ENCODE measurements at regions not wholly inside any gene's neighbourhood (a gene's known extent, or its start where the extent isn't known, plus 50 kb on each side); places are given as distances from the start of the nearest gene placed in this dataset.

DNA sequence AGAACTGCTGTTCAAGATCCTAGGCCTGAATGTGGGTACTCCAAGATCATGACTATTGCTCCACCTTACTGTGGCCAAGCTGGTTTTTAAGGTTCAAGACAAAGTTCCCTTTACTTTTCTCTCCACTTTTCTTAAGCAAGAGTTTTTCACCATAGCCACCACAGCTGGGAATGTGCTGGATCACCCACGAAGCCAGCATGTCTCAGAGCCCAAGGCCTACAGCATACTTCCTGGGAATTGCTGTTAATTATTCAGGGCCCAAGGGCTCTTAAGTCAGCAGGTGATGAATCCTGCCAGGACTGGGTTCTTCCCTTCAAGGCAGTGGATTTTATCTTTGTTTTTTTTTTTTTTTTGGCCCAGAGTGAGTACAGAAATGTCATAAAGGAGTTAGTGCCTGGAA, 149.4 kb upstream of the TUSC1 start:
- TF ChIP-seq SIN3A (IDR thresholded peaks at IDR 0.05; ENCODE audit: borderline replicate concordance, insufficient read depth, low read depth, low read length) = no peak
- TF ChIP-seq, protein P1, sequence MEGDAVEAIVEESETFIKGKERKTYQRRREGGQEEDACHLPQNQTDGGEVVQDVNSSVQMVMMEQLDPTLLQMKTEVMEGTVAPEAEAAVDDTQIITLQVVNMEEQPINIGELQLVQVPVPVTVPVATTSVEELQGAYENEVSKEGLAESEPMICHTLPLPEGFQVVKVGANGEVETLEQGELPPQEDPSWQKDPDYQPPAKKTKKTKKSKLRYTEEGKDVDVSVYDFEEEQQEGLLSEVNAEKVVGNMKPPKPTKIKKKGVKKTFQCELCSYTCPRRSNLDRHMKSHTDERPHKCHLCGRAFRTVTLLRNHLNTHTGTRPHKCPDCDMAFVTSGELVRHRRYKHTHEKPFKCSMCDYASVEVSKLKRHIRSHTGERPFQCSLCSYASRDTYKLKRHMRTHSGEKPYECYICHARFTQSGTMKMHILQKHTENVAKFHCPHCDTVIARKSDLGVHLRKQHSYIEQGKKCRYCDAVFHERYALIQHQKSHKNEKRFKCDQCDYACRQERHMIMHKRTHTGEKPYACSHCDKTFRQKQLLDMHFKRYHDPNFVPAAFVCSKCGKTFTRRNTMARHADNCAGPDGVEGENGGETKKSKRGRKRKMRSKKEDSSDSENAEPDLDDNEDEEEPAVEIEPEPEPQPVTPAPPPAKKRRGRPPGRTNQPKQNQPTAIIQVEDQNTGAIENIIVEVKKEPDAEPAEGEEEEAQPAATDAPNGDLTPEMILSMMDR (IDR thresholded peaks at IDR 0.05) = no peak
- TF ChIP-seq POLR2AphosphoS5 (IDR thresholded peaks at IDR 0.05; ENCODE audit: low read depth, low read length) = no peak
- TF ChIP-seq REST (IDR thresholded peaks at IDR 0.05; ENCODE audit: insufficient read depth in 1 of 2, low read depth in 2 of 2, low read length in 1 of 2) = no peak
